ENCODE measurements at regions not wholly inside any gene's neighbourhood (a gene's known extent, or its start where the extent isn't known, plus 50 kb on each side); places are given as distances from the start of the nearest gene placed in this dataset.

GRCh38 chr7:106553446-106553836 lies 107.5 kb downstream of the CCDC71L start:
- DNase-seq, result no peak
- Histone ChIP-seq H3K36me3 (replicated peaks in 1 of 2) (no peaks in the 10 kb centered on the region), H3K4me3 (no peak overlapping the region), H3K9me3 (replicated peaks in 1 of 3) (no peaks in the 10 kb centered on the region), H3K4me1 (replicated peaks in 1 of 2) (peaks cover 0 to 3% of the 10 kb centered on the region in 2 donors), H3K27ac (no peak overlapping the region), H3K27me3 (no peaks in the 10 kb centered on the region)
- TF ChIP-seq CTCF (IDR thresholded peaks at IDR 0.05) (no peak), POLR2A (IDR thresholded peaks at IDR 0.05) (no peak)
- WGBS, 4 donors, result 77 to 87% (median 87%) methylated on average over 3 of the region's 3 CpGs
- intact Hi-C loops (cut with DNase I), result no loop called here

GRCh38 chr7:106552645-106553445 lies 108.1 kb downstream of the CCDC71L start:
- TF ChIP-seq CTCF (IDR thresholded peaks at IDR 0.05), result no peak
- TF ChIP-seq POLR2A (IDR thresholded peaks at IDR 0.05), result no peak
- H3K36me3 ChIP-seq (replicated peaks in 1 of 2), result no peaks in the 10 kb centered on the region
- peak in 3 of 7 donors; percentile 10 to 16 (median 13) for DNase-seq
- intact Hi-C loops (cut with DNase I), result no loop called here
- no peaks in the 10 kb centered on the region for H3K27me3 ChIP-seq
- H3K27ac ChIP-seq, result no peak overlapping the region
- 62 to 80% (median 73%) methylated on average over 5 of the region's 5 CpGs for WGBS, 4 donors
- peaks cover 0 to 3% of the 10 kb centered on the region in 2 donors for H3K4me1 ChIP-seq (replicated peaks in 1 of 2)
- no peaks in the 10 kb centered on the region for H3K9me3 ChIP-seq (replicated peaks in 1 of 3)
- H3K4me3 ChIP-seq, result no peak overlapping the region

GRCh38 chr7:106551936-106552335 lies 109.0 kb downstream of the CCDC71L start:
- Histone ChIP-seq H3K27me3 (no peaks in the 10 kb centered on the region), H3K9me3 (replicated peaks in 1 of 3) (no peaks in the 10 kb centered on the region), H3K27ac (no peak overlapping the region), H3K4me1 (replicated peaks in 1 of 2) (peaks cover 0 to 3% of the 10 kb centered on the region in 2 donors), H3K36me3 (replicated peaks in 1 of 2) (no peaks in the 10 kb centered on the region), H3K4me3 (no peak overlapping the region)
- intact Hi-C loops (cut with DNase I), result no loop called here
- 94 to 100% (median 98%) methylated on average over 1 of the region's 1 CpG for WGBS, 4 donors
- DNase-seq, result no peak
- TF ChIP-seq CTCF (IDR thresholded peaks at IDR 0.05) (no peak), POLR2A (IDR thresholded peaks at IDR 0.05) (no peak)

DNA sequence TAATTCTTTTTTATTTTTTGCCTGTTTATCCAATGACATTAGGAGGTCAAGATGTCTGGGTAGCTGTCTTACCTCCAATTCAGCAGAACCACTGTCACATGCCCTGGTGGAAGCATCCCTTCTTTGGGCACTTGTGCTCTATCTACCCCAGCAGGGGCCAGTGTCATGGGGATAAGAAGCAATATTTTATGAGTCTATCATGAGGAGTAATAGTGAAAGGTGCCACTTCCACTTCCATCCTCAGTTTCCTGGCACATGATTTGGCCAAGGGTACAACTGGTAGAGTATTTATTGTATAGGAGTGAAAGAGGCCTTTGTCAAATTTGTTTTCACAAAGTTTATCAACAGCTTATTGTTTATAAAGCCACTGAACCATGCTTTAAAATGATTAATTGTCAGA lies 112.5 kb downstream of the CCDC71L start:
- intact Hi-C loops (cut with DNase I), result no loop called here
- Histone ChIP-seq H3K27ac (no peak overlapping the region), H3K36me3 (replicated peaks in 1 of 2) (no peaks in the 10 kb centered on the region), H3K27me3 (no peaks in the 10 kb centered on the region), H3K4me3 (no peak overlapping the region), H3K4me1 (replicated peaks in 1 of 2) (peaks cover 0 to 3% of the 10 kb centered on the region in 2 donors), H3K9me3 (replicated peaks in 1 of 3) (no peaks in the 10 kb centered on the region)
- no peak for TF ChIP-seq CTCF (IDR thresholded peaks at IDR 0.05)
- no peak for DNase-seq
